ENCODE measurements at regions not wholly inside any gene's neighbourhood (a gene's known extent, or its start where the extent isn't known, plus 50 kb on each side); places are given as distances from the start of the nearest gene placed in this dataset.
A peak's percentile ranks its signal among the peaks of the same experiment; 100 is the strongest.

- peak in 1 of 2 donors; percentile 41 for TF ChIP-seq CTCF (conservative IDR thresholded peaks at IDR 0.05 in 1 of 2, IDR thresholded peaks at IDR 0.05 in 1 of 2; ENCODE audit: extremely low read depth in 1 of 2, insufficient read depth in 1 of 2, low read depth in 1 of 2, low read length in 2 of 2)
- no peak for TF ChIP-seq EZH2 (IDR thresholded peaks at IDR 0.05; ENCODE audit: borderline replicate concordance, low read length)
These were observed 117.2 kb downstream of the TEX13C start for GRCh38 chrX:125436855-125437254.

Data from mammary epithelial cell (primary cell).